ENCODE measurements at regions not wholly inside any gene's neighbourhood (a gene's known extent, or its start where the extent isn't known, plus 50 kb on each side); places are given as distances from the start of the nearest gene placed in this dataset.

DNA sequence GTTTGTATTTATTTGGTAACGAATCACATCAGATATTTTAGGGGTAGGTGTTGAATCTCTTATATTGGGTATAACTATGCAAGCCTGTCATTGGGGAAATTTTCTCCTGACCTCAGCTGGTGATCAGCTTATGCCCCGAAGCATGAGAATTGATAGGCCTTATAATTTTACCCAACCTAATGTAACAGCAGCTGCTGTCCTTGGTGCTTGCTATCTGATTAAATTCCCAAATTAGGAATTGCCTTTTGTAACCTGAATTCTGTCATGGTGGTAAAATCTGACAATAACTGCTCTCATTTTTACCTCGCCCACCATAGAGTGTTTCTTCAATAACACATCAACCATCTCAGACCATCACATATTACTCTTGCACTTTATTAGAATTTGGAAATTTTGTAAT is 1542.6 kb upstream of the PIK3C3 start:
- TF ChIP-seq CTCF (IDR thresholded peaks at IDR 0.05; ENCODE audit: low read depth, low read length, missing input control) (no peak), TAF1 (conservative IDR thresholded peaks at IDR 0.05) (no peak), FOXA1 (IDR thresholded peaks at IDR 0.05) (no peak), RAD21 (IDR thresholded peaks at IDR 0.05) (no peak), YY1 (IDR thresholded peaks at IDR 0.05) (no peak), SP1 (IDR thresholded peaks at IDR 0.05) (no peak), ZBTB33 (IDR thresholded peaks at IDR 0.05) (no peak), JUND (IDR thresholded peaks at IDR 0.05) (no peak), ATF3 (IDR thresholded peaks at IDR 0.05) (no peak), GABPA (IDR thresholded peaks at IDR 0.05 in 1 of 2, conservative IDR thresholded peaks at IDR 0.05 in 1 of 2) (no peak), RXRA (IDR thresholded peaks at IDR 0.05) (no peak)
- TF ChIP-seq, protein P1, sequence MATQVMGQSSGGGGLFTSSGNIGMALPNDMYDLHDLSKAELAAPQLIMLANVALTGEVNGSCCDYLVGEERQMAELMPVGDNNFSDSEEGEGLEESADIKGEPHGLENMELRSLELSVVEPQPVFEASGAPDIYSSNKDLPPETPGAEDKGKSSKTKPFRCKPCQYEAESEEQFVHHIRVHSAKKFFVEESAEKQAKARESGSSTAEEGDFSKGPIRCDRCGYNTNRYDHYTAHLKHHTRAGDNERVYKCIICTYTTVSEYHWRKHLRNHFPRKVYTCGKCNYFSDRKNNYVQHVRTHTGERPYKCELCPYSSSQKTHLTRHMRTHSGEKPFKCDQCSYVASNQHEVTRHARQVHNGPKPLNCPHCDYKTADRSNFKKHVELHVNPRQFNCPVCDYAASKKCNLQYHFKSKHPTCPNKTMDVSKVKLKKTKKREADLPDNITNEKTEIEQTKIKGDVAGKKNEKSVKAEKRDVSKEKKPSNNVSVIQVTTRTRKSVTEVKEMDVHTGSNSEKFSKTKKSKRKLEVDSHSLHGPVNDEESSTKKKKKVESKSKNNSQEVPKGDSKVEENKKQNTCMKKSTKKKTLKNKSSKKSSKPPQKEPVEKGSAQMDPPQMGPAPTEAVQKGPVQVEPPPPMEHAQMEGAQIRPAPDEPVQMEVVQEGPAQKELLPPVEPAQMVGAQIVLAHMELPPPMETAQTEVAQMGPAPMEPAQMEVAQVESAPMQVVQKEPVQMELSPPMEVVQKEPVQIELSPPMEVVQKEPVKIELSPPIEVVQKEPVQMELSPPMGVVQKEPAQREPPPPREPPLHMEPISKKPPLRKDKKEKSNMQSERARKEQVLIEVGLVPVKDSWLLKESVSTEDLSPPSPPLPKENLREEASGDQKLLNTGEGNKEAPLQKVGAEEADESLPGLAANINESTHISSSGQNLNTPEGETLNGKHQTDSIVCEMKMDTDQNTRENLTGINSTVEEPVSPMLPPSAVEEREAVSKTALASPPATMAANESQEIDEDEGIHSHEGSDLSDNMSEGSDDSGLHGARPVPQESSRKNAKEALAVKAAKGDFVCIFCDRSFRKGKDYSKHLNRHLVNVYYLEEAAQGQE (IDR thresholded peaks at IDR 0.05), result no peak
- TF ChIP-seq, protein P2, sequence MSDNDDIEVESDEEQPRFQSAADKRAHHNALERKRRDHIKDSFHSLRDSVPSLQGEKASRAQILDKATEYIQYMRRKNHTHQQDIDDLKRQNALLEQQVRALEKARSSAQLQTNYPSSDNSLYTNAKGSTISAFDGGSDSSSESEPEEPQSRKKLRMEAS (IDR thresholded peaks at IDR 0.05), result no peak

Measured in liver (tissue), 3 donors.